ENCODE measurements at regions not wholly inside any gene's neighbourhood (a gene's known extent, or its start where the extent isn't known, plus 50 kb on each side); places are given as distances from the start of the nearest gene placed in this dataset.

DNA sequence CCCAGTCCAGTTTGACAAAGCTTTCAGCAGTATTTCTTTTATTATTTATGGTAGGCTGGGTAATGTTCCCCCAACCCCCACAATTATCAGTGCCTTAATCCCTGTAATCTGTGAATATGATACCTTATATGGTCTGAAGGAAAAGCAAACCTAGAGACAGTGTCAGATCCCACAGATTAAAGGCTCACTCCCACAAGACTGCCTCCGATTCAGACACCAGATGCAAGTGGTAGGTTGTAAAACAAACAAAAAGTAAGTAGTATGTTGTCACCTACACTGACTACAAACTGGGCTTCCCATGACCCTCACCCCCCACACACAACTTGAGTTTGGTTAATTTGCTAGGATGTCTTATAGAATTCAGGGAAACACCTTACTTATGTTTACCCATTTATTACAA lies 201.2 kb downstream of the NSG2 start:
- ATAC-seq, result no peak
- 40% methylated on average over 1 of the region's 1 CpG for WGBS, 2 donors (ENCODE audit: low coverage in 1 of 2)
- Histone ChIP-seq H3K4me3 (no peak overlapping the region), H3K27ac (no peak overlapping the region), H3K27me3 (peaks cover 5% of the 10 kb centered on the region), H3K4me1 (no peaks in the 10 kb centered on the region), H3K36me3 (no peaks in the 10 kb centered on the region), H3K9me3 (peaks cover 0 to 5% (median 0%) of the 10 kb centered on the region in 3 donors)
- TF ChIP-seq POLR2AphosphoS5 (IDR thresholded peaks at IDR 0.05), result no peak
- TF ChIP-seq, protein P1, sequence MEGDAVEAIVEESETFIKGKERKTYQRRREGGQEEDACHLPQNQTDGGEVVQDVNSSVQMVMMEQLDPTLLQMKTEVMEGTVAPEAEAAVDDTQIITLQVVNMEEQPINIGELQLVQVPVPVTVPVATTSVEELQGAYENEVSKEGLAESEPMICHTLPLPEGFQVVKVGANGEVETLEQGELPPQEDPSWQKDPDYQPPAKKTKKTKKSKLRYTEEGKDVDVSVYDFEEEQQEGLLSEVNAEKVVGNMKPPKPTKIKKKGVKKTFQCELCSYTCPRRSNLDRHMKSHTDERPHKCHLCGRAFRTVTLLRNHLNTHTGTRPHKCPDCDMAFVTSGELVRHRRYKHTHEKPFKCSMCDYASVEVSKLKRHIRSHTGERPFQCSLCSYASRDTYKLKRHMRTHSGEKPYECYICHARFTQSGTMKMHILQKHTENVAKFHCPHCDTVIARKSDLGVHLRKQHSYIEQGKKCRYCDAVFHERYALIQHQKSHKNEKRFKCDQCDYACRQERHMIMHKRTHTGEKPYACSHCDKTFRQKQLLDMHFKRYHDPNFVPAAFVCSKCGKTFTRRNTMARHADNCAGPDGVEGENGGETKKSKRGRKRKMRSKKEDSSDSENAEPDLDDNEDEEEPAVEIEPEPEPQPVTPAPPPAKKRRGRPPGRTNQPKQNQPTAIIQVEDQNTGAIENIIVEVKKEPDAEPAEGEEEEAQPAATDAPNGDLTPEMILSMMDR (IDR thresholded peaks at IDR 0.05), result no peak

DNA sequence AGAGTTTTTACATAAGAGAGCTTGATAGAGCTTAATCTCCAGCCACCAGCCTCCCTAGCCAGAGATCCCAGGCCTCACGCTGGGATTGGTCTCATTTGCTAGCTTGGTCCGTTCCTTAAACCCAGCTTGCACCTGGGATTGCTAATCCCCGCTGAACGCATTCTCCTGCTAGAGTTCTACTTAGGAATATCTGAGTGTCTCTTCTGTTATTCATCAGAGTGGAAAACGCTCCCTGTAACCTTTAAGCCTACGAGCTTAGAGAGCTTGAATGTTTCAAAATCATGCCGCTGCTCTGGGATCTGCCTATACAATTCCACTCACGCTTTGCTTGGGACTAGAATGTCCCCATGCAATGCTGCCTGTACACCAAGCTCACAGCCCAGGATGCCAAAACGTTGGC lies 201.8 kb downstream of the NSG2 start:
- Histone ChIP-seq H3K27ac (no peak overlapping the region), H3K9me3 (peaks cover 0 to 5% (median 0%) of the 10 kb centered on the region in 3 donors), H3K27me3 (peaks cover 5% of the 10 kb centered on the region), H3K4me3 (no peak overlapping the region), H3K36me3 (no peaks in the 10 kb centered on the region), H3K4me1 (no peaks in the 10 kb centered on the region)
- ATAC-seq, result no peak
- TF ChIP-seq, protein P1 (IDR thresholded peaks at IDR 0.05), result no peak
- no peak for TF ChIP-seq EP300 (IDR thresholded peaks at IDR 0.05)
- TF ChIP-seq POLR2A (IDR thresholded peaks at IDR 0.05), result no peak
- no peak for TF ChIP-seq POLR2AphosphoS5 (IDR thresholded peaks at IDR 0.05)
- 58 to 76% methylated on average over 2 to 9 of the region's 9 CpGs for WGBS, 2 donors (ENCODE audit: low coverage in 1 of 2)

DNA sequence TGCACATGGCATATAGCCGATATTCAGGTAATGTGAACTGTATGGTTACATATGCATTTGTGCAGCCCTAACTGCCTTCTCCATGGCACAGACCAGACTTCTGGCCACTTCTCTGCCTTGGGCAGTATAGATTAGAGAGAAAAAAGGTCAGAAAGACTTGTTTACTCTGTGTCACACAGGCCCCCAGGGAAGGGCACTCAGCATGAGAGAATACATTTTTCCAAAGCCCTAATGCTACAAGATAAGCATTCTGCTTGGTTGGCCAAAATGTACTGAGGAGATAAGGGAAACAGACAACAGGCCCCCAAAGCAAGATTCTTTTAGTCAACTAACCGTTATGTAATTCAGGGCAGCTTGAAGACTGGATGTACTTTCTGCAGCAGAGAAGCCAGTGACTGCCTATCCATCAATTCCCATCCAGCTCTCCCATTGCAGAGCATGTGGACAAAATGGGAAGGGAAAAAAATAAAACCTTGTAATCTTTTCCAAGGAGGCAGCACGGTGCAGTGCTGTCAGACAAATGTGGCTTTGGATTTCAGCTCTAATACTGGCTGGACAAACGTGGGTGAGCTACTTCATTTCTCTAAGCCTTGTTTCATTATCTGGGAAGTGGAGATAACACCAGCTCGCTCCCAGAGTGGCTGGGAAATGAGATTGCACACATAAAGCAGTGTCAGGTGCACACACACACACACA lies 205.9 kb downstream of the NSG2 start:
- no peak for ATAC-seq
- Histone ChIP-seq H3K27ac (no peak overlapping the region), H3K36me3 (no peaks in the 10 kb centered on the region), H3K4me1 (no peaks in the 10 kb centered on the region), H3K27me3 (peaks cover 5% of the 10 kb centered on the region), H3K9me3 (no peaks in the 10 kb centered on the region), H3K4me3 (no peak overlapping the region)
- TF ChIP-seq POLR2AphosphoS5 (IDR thresholded peaks at IDR 0.05), result no peak
- TF ChIP-seq POLR2A (IDR thresholded peaks at IDR 0.05), result no peak
- TF ChIP-seq, protein P1 (IDR thresholded peaks at IDR 0.05), result no peak
- TF ChIP-seq EP300 (IDR thresholded peaks at IDR 0.05), result no peak
- WGBS, 2 donors (ENCODE audit: low coverage in 1 of 2), result 32 to 55% methylated on average over 4 to 5 of the region's 5 CpGs

DNA sequence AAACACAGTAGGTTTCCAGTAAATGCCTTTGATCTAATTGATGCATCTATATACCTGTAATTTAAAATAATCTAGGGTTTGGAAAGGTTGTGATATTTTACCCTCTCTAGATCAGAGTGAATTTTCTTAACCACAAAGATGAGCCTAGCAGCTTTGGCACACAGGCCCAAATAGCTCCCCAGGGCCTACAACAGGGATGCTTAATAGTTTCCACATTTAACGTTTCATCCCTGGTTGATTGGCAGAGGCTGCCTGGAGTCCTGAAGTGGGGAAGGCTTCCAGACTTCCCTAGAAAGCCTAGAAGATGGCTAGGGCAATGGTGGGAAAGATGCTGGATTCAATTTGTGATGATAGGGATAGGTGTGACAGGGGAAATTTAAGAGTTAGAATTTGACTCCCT lies 206.6 kb downstream of the NSG2 start:
- no peak for ATAC-seq
- peaks cover 4% of the 10 kb centered on the region for H3K27me3 ChIP-seq
- 23% methylated on average over 1 of the region's 1 CpG; no CpG with 5 or more reads in 1 of the 2 donors for WGBS, 2 donors (ENCODE audit: low coverage in 1 of 2)

More for the DNA sequence above, 206.6 kb downstream of the NSG2 start:
- Histone ChIP-seq H3K4me1 (no peaks in the 10 kb centered on the region), H3K4me3 (no peak overlapping the region), H3K36me3 (no peaks in the 10 kb centered on the region), H3K9me3 (no peaks in the 10 kb centered on the region), H3K27ac (no peak overlapping the region)
- TF ChIP-seq POLR2AphosphoS5 (IDR thresholded peaks at IDR 0.05) (no peak), POLR2A (IDR thresholded peaks at IDR 0.05) (no peak), EP300 (IDR thresholded peaks at IDR 0.05) (no peak)
- TF ChIP-seq, protein P1 (IDR thresholded peaks at IDR 0.05), result no peak

All from gastroesophageal sphincter (tissue), 4 donors.